Fibroblast of villous mesenchyme (primary cell): ENCODE measurements at regions not wholly inside any gene's neighbourhood (a gene's known extent, or its start where the extent isn't known, plus 50 kb on each side); places are given as distances from the start of the nearest gene placed in this dataset.

Source experiments
- DNase-seq: peaks from one replicate; pipeline ENCODE4 v3.0.0-alpha.2; 2010; ENCODE audit warnings: low read depth
- H3K4me3 ChIP-seq: 2 replicates; pipeline ENCODE4 v1.5.1; 2011; ENCODE audit warnings: low read depth, mild to moderate bottlenecking, low read length
- CTCF ChIP-seq: IDR thresholded peaks from 2 replicates; pipeline ENCODE4 v1.5.1; 2012; ENCODE audit warnings: low read depth, mild to moderate bottlenecking, low read length; ENCODE audit not compliant: insufficient read depth

- DNase-seq = no peak
- TF ChIP-seq CTCF = no peak
These were observed 802.9 kb upstream of the ID2 start for GRCh38 chr2:7878786-7879482.

GRCh38 chr2:7879483-7879835 is 802.4 kb upstream of the ID2 start:
- DNase-seq = no peak
- no peak overlapping the region for H3K4me3 ChIP-seq
- TF ChIP-seq CTCF = no peak

More at GRCh38 chr2:7878786-7879482, 802.9 kb upstream of the ID2 start:
- no peak overlapping the region for H3K4me3 ChIP-seq

GRCh38 chr2:7880126-7880525 is 801.7 kb upstream of the ID2 start:
- DNase-seq = no peak
- TF ChIP-seq CTCF = no peak
- no peak overlapping the region for H3K4me3 ChIP-seq

- no peak for TF ChIP-seq CTCF
- H3K4me3 ChIP-seq = no peak overlapping the region
- DNase-seq = no peak
These were observed 801.3 kb upstream of the ID2 start for GRCh38 chr2:7880566-7880965.

GRCh38 chr2:7881063-7881462 is 800.8 kb upstream of the ID2 start:
- no peak for TF ChIP-seq CTCF
- H3K4me3 ChIP-seq = no peak overlapping the region
- DNase-seq = no peak

GRCh38 chr2:7881466-7881865 is 800.4 kb upstream of the ID2 start:
- H3K4me3 ChIP-seq = no peak overlapping the region
- DNase-seq = no peak
- TF ChIP-seq CTCF = no peak

- no peak for TF ChIP-seq CTCF
- no peak overlapping the region for H3K4me3 ChIP-seq
- DNase-seq = no peak
These were observed 799.6 kb upstream of the ID2 start for GRCh38 chr2:7882296-7882695.
